ENCODE measurements at regions not wholly inside any gene's neighbourhood (a gene's known extent, or its start where the extent isn't known, plus 50 kb on each side); places are given as distances from the start of the nearest gene placed in this dataset.

DNA sequence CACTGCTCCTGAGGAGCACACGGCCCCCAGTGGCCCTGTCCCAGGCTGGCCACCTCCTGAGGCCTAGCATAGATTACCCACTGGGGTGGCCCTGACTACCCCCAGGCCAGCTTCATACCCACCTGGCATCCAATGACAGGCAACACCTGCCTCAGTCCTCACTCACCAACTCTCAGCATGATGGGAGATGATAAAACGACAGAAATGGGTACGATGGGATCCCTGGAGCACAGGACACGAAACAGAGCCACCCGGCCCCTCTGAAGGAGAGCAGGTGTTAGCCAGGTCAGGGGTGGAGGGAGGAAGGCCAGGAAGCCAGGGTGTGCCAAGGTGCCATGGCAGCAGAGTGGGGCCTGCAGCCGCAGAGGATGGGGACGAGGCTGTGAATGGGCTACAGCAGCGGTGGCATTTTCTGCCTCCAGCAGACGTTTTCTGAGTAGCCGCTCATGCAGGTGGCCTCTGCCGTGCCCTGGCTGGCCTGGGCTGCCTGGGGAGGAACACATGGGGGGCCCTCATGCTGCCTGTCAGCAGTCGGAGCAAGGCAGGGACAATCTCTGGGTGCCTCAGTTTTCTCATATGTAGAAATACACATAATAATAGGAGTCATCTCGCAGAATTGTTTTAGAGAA, 50.2 kb upstream of the FGF3 start:
- TF ChIP-seq, protein P1, sequence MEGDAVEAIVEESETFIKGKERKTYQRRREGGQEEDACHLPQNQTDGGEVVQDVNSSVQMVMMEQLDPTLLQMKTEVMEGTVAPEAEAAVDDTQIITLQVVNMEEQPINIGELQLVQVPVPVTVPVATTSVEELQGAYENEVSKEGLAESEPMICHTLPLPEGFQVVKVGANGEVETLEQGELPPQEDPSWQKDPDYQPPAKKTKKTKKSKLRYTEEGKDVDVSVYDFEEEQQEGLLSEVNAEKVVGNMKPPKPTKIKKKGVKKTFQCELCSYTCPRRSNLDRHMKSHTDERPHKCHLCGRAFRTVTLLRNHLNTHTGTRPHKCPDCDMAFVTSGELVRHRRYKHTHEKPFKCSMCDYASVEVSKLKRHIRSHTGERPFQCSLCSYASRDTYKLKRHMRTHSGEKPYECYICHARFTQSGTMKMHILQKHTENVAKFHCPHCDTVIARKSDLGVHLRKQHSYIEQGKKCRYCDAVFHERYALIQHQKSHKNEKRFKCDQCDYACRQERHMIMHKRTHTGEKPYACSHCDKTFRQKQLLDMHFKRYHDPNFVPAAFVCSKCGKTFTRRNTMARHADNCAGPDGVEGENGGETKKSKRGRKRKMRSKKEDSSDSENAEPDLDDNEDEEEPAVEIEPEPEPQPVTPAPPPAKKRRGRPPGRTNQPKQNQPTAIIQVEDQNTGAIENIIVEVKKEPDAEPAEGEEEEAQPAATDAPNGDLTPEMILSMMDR (IDR thresholded peaks at IDR 0.05; ENCODE audit: borderline replicate concordance, insufficient read depth, low read depth, low read length): no peak
- H3K4me3 ChIP-seq (ENCODE audit: low read depth, low read length): no peak overlapping the region

DNA sequence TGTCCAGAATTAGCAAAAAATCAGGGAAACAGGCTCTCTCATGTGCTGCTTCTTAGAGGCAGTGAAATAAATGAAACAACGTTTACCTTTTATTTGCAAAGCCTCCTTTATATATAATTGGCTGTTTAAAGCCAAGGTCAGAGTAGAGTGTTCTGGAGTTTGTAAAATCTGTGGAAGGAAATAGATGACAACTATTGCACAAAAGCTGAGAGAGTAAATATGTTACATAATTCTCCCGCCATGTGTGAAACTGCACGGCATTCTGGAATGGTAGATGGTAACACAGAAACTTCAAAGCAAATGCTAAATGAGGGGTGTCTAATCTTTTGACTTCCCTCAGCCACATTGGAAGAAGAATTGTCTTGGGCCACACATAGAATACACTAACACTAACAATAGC, 51.5 kb upstream of the FGF3 start:
- TF ChIP-seq, protein P1 (IDR thresholded peaks at IDR 0.05; ENCODE audit: borderline replicate concordance, insufficient read depth, low read depth, low read length): no peak
- no peak overlapping the region for H3K4me3 ChIP-seq (ENCODE audit: low read depth, low read length)

DNA sequence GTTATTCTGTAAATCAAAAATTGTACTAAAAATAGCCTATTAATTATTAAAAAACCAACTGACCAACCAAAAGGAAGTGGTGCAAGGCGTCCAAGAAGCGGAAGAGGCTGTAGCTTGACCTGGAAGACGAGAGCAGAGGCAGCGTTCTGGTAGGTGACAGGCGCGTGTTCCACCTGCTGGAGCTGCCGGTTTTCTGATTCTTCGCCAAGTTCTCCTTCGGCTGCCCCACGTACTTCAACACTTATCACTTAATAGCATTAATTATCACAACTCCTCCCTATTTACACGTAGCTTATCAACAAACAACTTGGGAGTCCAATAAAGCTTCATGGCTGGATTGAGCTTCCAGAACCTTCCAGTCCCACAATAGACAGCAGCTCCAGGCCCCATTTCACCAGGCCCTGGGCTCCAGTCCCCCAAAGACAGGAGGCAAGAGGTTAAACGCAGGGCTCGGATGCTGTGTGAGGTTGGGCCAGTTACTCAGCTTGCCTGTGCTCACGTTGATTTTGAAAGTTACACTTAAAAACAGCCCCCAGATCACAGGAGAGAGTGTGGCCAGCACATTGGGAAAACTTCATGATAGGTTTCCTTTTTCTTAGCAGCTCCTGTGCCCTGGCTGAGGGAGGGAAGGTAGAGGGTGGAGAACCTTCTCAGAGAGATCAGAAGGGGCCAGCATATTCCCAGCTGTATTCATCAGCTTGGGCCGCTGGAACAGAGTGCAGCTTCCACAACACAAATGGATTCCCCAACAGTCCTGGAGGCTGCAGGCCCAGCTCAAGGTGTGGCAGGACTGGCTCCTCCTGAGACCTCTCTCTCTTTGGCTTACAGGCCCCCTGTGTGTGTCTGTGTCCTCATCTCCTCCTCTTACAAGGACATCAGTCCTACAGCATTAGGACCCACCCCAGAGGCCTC, 54.2 kb upstream of the FGF3 start:
- TF ChIP-seq, protein P1 (IDR thresholded peaks at IDR 0.05; ENCODE audit: borderline replicate concordance, insufficient read depth, low read depth, low read length): no peak
- H3K4me3 ChIP-seq (ENCODE audit: low read depth, low read length): no peak overlapping the region

DNA sequence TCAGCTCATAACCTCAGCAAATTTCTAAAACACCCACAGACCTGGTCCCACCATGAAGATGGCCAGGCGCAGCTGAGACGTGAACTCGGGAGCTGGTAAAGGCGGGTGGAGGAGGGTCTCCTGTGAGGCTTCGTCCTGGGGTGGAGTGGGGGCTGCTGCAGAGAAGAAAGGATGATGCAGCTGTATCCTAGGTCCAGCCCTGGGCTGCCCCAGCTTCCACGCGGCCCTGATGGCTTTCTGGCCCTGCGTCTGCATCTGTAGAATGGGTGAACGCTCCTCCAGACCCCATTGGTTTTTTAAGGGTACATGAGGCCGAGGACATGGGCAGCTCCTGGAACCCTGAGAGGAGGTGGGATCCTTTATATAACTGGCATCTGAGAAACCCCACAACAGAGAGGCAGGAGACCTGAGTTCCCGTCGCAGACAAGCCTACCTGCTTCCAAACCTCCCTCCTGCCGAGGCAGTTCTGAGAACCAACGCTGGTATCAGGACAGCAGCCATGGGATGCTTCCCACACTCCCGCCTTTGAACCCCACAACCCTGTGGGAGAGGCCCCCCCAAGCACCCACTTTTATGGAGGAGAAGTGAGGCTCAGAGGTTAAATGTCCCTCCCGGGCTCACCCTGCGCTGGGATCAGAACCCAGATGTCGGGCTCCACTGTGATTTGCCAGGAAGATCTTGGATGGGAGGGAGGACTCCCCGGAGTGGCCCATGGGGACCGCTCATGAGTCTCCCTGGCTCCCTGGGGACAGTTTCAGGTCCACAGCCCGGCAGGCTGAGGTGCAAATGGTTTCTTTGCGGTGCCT, 55.2 kb upstream of the FGF3 start:
- TF ChIP-seq, protein P1 (IDR thresholded peaks at IDR 0.05; ENCODE audit: borderline replicate concordance, insufficient read depth, low read depth, low read length): no peak
- no peak overlapping the region for H3K4me3 ChIP-seq (ENCODE audit: low read depth, low read length)

DNA sequence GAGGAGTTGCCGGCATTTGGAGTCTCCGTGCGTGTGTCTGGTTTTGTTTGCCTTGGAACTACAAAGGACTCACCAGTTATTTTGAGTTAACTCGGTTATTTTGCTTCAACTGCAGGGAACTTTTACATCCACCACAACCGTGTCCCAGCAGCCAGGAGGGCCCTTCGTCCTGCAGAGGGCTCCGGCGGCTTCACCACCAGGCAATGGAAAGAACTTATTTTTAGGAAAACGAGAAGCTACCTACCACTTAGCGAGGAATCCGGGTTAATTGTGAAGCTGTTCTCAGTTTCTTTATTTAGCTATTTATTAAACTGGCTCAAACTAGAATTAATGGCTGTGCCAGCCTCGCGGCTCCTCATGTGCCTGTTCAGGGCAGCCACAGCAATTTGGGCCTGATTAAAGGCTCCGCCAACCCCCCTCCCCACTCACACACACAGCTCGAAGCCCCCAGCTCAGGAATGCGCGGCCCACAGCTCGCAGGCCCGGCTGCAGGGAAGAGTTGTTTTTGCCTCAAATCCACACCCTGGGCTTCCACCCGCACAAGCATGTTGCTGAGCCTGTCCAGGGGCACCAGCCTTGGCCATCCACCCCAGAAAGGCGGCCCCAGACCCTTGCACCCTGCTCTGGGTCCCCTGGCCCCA, 55.9 kb upstream of the FGF3 start:
- no peak overlapping the region for H3K4me3 ChIP-seq (ENCODE audit: low read depth, low read length)
- TF ChIP-seq, protein P1 (IDR thresholded peaks at IDR 0.05; ENCODE audit: borderline replicate concordance, insufficient read depth, low read depth, low read length): no peak

DNA sequence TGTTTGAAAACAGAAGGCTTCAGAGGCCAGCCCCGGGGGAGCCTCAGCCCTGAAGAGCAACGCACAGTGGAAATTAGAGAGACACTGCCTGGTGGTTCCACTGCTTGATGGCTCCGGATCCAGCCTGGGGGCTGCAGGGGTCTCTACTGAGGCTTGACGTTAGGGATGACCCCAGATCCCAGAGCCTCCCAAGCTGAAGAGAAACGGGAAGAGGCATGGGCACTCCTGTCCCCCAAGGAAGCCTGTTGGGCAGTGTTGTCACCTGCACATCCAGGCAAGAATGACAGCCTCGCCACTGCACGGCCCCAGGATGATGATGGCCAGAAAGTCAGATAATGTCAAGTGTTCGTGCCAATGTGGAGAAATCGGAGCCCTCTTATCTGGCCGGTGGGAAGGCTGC, 56.8 kb upstream of the FGF3 start:
- TF ChIP-seq, protein P1 (IDR thresholded peaks at IDR 0.05; ENCODE audit: borderline replicate concordance, insufficient read depth, low read depth, low read length): no peak
- H3K4me3 ChIP-seq (ENCODE audit: low read depth, low read length): no peak overlapping the region
